ENCODE measurements at regions not wholly inside any gene's neighbourhood (a gene's known extent, or its start where the extent isn't known, plus 50 kb on each side); places are given as distances from the start of the nearest gene placed in this dataset.

DNA sequence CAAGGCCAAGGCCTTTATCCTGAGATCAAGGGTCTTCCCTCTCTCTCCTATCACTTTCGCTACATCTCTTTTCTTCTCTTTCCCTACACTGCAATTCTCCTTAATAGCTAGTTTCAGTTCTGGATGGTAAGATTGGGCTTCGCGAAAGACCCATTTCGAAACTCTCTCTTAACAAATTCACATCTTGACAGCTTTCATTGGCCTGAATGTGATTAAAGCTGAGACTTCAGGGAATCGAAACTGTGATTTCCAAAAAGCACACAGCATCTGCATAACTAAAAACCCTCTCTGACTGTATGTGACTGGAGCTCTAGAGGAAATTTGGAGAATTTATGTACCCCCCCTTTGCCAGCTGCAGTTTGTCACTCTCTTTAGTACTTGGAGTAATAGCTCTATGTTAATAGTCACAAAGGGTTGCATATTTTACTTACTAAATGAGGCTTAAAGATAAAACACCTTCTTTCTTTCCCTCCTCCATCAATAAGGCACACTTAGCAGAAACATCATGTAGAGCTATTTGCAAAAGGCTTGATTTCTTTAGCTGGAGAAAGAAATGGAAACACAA lies 105.3 kb upstream of the FAM20A start:
- Mint-ChIP-seq H3K27me3 (peaks cover 9% of the 10 kb centered on the region), H3K4me3 (no peak overlapping the region), H3K9me3 (ENCODE audit: low read depth) (peaks cover 6% of the 10 kb centered on the region), H3K27ac (no peak overlapping the region), H3K4me1 (ENCODE audit: low read depth) (no peaks in the 10 kb centered on the region), H3K36me3 (no peaks in the 10 kb centered on the region)

DNA sequence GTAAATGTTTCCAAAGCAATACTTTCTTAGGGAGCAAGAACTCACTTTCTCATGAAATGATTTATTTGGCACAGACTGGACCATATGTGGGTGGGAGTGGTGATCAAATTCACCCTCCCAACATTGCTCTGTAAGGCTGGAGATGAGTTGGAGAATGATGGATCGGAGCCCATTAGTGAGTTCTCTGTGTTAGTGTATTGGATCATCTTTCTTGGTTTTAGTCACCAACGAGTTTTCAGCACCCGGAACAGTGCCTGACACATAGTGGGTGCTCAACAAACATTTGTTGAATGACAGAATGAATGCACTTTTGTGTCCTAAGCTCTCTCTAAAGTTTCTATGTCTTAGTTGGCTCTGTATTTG lies 104.5 kb upstream of the FAM20A start:
- H3K27ac Mint-ChIP-seq = no peak overlapping the region
- H3K4me1 Mint-ChIP-seq (ENCODE audit: low read depth) = no peaks in the 10 kb centered on the region
- H3K36me3 Mint-ChIP-seq = no peaks in the 10 kb centered on the region
- peaks cover 4% of the 10 kb centered on the region for H3K27me3 Mint-ChIP-seq
- H3K9me3 Mint-ChIP-seq (ENCODE audit: low read depth) = peaks cover 6% of the 10 kb centered on the region
- no peak overlapping the region for H3K4me3 Mint-ChIP-seq

- H3K4me3 Mint-ChIP-seq = no peak overlapping the region
- peaks cover 6% of the 10 kb centered on the region for H3K9me3 Mint-ChIP-seq (ENCODE audit: low read depth)
- H3K27me3 Mint-ChIP-seq = peaks cover 4% of the 10 kb centered on the region
- H3K36me3 Mint-ChIP-seq = no peaks in the 10 kb centered on the region
- no peak overlapping the region for H3K27ac Mint-ChIP-seq
- H3K4me1 Mint-ChIP-seq (ENCODE audit: low read depth) = no peaks in the 10 kb centered on the region
Observed at GRCh38 chr17:68704871-68705713, 103.9 kb upstream of the FAM20A start.

- Mint-ChIP-seq H3K27me3 (no peaks in the 10 kb centered on the region), H3K36me3 (no peaks in the 10 kb centered on the region), H3K4me3 (no peak overlapping the region), H3K4me1 (ENCODE audit: low read depth) (no peaks in the 10 kb centered on the region), H3K27ac (no peak overlapping the region), H3K9me3 (ENCODE audit: low read depth) (peaks cover 6% of the 10 kb centered on the region)
Observed at GRCh38 chr17:68701046-68701445, 99.9 kb upstream of the FAM20A start.

GRCh38 chr17:68700421-68700820 lies 99.3 kb upstream of the FAM20A start:
- Mint-ChIP-seq H3K27ac (no peak overlapping the region), H3K9me3 (ENCODE audit: low read depth) (peaks cover 6% of the 10 kb centered on the region), H3K36me3 (no peaks in the 10 kb centered on the region), H3K4me1 (ENCODE audit: low read depth) (no peaks in the 10 kb centered on the region), H3K4me3 (no peak overlapping the region), H3K27me3 (no peaks in the 10 kb centered on the region)

GRCh38 chr17:68699936-68700335 lies 98.8 kb upstream of the FAM20A start:
- no peaks in the 10 kb centered on the region for H3K27me3 Mint-ChIP-seq
- H3K36me3 Mint-ChIP-seq = no peaks in the 10 kb centered on the region
- no peaks in the 10 kb centered on the region for H3K4me1 Mint-ChIP-seq (ENCODE audit: low read depth)
- peaks cover 6% of the 10 kb centered on the region for H3K9me3 Mint-ChIP-seq (ENCODE audit: low read depth)
- no peak overlapping the region for H3K27ac Mint-ChIP-seq
- no peak overlapping the region for H3K4me3 Mint-ChIP-seq

- Mint-ChIP-seq H3K9me3 (ENCODE audit: low read depth) (peaks cover 6% of the 10 kb centered on the region), H3K36me3 (no peaks in the 10 kb centered on the region), H3K4me1 (ENCODE audit: low read depth) (no peaks in the 10 kb centered on the region), H3K27ac (no peak overlapping the region), H3K27me3 (no peaks in the 10 kb centered on the region), H3K4me3 (no peak overlapping the region)
Observed at GRCh38 chr17:68698746-68699145, 97.6 kb upstream of the FAM20A start.

DNA sequence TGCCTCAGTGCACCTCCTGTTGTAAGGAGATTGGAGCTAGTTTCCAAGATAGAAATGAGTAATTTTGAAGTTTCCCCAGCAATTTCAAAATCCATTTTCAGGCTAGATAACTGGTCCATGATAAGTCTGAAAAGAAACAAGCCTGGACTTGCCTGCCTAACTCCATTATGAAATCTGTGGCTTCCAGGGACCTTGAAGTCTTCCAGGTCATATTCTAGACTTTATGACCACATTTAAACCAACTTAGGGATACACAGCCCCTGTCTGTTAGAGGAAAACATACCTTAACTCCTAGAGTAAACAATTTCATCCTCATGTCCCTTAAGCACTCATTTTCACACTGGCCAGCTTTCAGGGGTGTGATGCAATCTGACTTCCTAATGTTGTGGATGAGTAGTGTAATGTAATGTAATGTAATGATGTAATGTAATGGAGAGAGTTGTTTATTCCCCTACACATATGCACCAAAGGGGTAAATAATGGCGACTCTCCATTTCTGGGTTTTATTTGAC lies 96.7 kb upstream of the FAM20A start:
- H3K9me3 Mint-ChIP-seq (ENCODE audit: low read depth) = no peaks in the 10 kb centered on the region
- no peaks in the 10 kb centered on the region for H3K36me3 Mint-ChIP-seq
- H3K27ac Mint-ChIP-seq = no peak overlapping the region
- H3K4me3 Mint-ChIP-seq = no peak overlapping the region
- no peaks in the 10 kb centered on the region for H3K4me1 Mint-ChIP-seq (ENCODE audit: low read depth)
- H3K27me3 Mint-ChIP-seq = no peaks in the 10 kb centered on the region

DNA sequence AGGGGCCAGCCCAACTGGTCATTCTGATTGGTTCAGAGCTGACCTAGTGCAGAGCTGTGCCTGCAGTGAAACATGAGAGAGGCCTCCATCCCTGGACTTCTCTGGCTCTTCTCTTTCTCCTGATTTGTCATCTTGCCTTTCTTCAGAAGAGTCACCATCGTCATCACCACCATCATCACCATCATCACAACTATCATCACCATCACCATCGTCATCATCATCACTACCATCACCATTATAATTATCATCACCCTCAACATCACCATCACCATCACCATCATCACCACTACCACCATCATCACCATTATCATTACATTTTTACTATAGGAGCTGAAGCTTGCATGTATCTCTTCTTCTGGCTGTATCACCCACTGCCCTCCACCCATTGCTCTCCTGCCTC lies 94.5 kb upstream of the FAM20A start:
- Mint-ChIP-seq H3K27ac (no peak overlapping the region), H3K4me3 (no peak overlapping the region), H3K27me3 (peaks cover 2% of the 10 kb centered on the region)

DNA sequence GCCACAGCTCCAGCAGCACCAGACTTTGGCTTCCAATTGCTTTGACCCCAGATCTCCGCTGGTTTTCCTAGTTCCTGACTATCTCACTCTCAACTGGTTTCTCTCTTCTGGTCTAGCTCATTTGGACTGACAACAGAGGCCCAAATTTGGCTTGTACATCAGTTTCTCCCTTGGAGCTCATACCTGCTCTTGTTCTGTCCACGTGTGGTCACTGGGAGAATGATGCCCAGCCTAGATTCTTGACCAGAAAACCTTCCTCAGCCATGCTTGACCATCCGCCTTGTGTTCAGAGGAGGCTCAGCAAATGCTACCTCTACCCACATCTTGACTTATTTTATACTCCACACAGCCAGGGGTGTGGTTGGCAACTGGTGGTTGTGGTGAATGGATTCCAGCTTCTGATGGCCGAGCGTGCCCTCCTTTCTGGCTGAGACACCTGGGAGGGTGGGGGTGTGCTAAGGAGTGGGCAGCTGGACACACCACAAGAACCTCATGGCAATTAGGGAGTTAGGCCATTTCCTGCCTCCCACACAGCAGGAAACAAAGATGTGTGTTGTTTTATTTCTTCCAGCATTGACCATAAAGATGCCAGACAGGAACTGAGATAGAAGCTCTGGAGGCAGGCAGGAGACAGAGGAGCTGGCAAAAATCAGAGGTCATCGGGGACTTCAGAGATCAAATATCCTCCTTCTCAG lies 93.8 kb upstream of the FAM20A start:
- H3K4me3 Mint-ChIP-seq = no peak overlapping the region
- H3K36me3 Mint-ChIP-seq = no peaks in the 10 kb centered on the region
- H3K27ac Mint-ChIP-seq = no peak overlapping the region
- peaks cover 2% of the 10 kb centered on the region for H3K27me3 Mint-ChIP-seq
- no peaks in the 10 kb centered on the region for H3K9me3 Mint-ChIP-seq (ENCODE audit: low read depth)
- no peaks in the 10 kb centered on the region for H3K4me1 Mint-ChIP-seq (ENCODE audit: low read depth)

More for the DNA sequence above, 94.5 kb upstream of the FAM20A start:
- Mint-ChIP-seq H3K36me3 (no peaks in the 10 kb centered on the region), H3K4me1 (ENCODE audit: low read depth) (no peaks in the 10 kb centered on the region), H3K9me3 (ENCODE audit: low read depth) (no peaks in the 10 kb centered on the region)

DNA sequence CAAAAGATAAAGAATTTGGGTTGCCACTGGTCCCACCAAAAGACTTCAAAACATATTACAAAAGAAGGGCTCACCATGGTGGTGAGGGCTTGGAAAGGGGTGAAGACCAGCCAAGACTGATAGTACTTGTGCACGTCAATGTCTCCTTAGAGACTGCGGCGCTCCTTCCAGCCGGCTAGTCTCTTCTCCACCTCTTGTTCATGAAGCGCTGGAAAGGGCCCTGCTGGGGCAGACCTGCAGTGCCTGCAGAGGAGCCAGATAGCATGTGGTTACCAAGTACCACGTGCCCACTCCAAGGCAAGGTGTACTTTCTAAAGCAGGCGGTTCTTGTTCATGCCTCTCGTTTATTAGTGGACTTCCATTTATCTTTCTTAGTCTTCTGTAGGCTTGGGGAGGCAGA lies 92.7 kb upstream of the FAM20A start:
- no peaks in the 10 kb centered on the region for H3K4me1 Mint-ChIP-seq (ENCODE audit: low read depth)
- H3K9me3 Mint-ChIP-seq (ENCODE audit: low read depth) = no peaks in the 10 kb centered on the region
- H3K27me3 Mint-ChIP-seq = peaks cover 2% of the 10 kb centered on the region
- H3K27ac Mint-ChIP-seq = no peak overlapping the region
- no peak overlapping the region for H3K4me3 Mint-ChIP-seq
- no peaks in the 10 kb centered on the region for H3K36me3 Mint-ChIP-seq

- Mint-ChIP-seq H3K9me3 (ENCODE audit: low read depth) (no peaks in the 10 kb centered on the region), H3K27me3 (peaks cover 2% of the 10 kb centered on the region), H3K27ac (no peak overlapping the region), H3K4me1 (ENCODE audit: low read depth) (no peaks in the 10 kb centered on the region), H3K4me3 (no peak overlapping the region), H3K36me3 (no peaks in the 10 kb centered on the region)
Observed at GRCh38 chr17:68693466-68693865, 92.3 kb upstream of the FAM20A start.

DNA sequence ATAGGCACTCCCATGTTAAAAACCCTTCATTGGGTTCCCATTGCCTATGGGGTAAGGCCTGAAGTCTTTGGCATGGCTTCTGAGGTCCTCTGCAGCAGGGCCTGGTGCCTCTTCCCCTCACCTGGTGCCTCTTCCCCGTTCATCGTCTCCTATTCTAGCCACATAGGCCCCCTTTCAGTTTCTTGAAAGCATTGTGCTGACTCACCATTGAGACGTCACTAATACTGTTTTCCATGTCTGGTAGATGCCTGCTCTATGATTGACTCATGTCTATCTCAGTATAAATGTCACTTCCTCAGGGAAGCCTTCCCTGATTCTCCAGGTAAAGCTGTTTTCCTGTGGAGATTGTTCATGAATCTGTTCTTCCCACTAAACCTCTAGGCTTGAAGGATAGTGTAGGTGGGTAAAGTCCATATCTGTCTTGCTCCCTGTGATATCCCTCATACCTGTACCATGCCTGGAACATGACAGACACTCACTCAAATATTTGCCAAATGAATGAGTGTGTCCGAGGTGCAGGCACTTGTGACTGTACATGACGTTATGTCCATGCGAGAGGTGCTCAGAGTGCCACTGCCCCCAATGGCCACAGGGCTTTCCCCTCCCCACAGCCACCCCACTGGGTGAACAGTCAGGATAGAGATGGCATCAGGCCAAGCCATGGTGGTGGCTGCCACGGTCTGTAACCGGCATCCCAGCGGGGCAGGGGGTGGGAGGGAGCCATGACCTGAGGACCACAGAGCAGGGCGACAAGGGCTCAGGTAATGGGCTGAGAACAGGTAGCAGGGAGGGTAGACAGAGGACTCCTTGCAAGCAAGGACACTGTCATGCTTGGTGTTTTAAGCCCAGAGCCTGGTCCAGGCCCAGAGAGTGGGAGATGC lies 85.2 kb upstream of the FAM20A start:
- Mint-ChIP-seq H3K27me3 (peaks cover 8% of the 10 kb centered on the region), H3K27ac (no peak overlapping the region), H3K4me1 (ENCODE audit: low read depth) (no peaks in the 10 kb centered on the region), H3K36me3 (no peaks in the 10 kb centered on the region), H3K9me3 (ENCODE audit: low read depth) (no peaks in the 10 kb centered on the region), H3K4me3 (no peak overlapping the region)

DNA sequence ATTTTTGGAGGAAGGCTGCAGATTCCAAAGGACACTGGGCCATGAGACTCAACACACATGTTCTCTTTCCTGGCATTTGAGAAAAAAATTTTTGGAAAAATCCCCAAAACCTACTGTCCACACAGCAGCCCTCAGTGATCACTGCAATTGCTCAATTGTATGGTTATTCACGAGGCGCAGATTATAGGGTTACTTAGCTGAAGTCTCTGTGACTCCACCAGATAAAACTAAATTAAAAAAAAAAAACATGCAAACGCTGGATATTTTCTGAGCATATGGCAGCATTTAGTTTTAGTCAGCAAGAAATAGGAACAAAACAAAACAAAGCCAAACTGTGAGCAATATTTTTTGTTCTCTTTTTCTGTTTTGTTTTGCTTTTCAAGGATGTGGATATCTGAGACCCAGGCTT lies 83.8 kb upstream of the FAM20A start:
- Mint-ChIP-seq H3K4me1 (ENCODE audit: low read depth) (no peaks in the 10 kb centered on the region), H3K27ac (no peak overlapping the region), H3K4me3 (no peak overlapping the region), H3K9me3 (ENCODE audit: low read depth) (no peaks in the 10 kb centered on the region), H3K36me3 (no peaks in the 10 kb centered on the region), H3K27me3 (peaks cover 8% of the 10 kb centered on the region)

Data from activated naive CD8-positive, alpha-beta T cell (primary cell).